Subcutaneous abdominal adipose tissue (tissue), 5 donors: ENCODE measurements at regions not wholly inside any gene's neighbourhood (a gene's known extent, or its start where the extent isn't known, plus 50 kb on each side); places are given as distances from the start of the nearest gene placed in this dataset.

Experiments
- H3K27ac ChIP-seq: one replicate; pipeline ENCODE4 v1.7.0; 2013; ENCODE audit warnings: low read depth, mild to moderate bottlenecking, inconsistent platforms, low read length, moderate library complexity
- H3K27me3 ChIP-seq, 5 donors: one replicate each; pipeline ENCODE4 v1.7.0; 2013; ENCODE audit warnings: low read length in 5 of 5, inconsistent platforms in 1 of 5; ENCODE audit not compliant: control insufficient read depth in 5 of 5, insufficient read depth in 4 of 5
- H3K36me3 ChIP-seq, 5 donors: one replicate each; pipeline ENCODE4 v1.7.0; 2013; ENCODE audit warnings: low read length in 5 of 5; ENCODE audit not compliant: control insufficient read depth in 5 of 5, insufficient read depth in 5 of 5
- H3K4me1 ChIP-seq, 5 donors: one replicate each; pipeline ENCODE4 v1.7.0; 2013; ENCODE audit warnings: low read length in 5 of 5, mild to moderate bottlenecking in 3 of 5, moderate library complexity in 1 of 5; ENCODE audit not compliant: control insufficient read depth in 5 of 5, insufficient read depth in 5 of 5
- H3K4me3 ChIP-seq, 5 donors: one replicate each; pipeline ENCODE4 v1.7.0; 2013; ENCODE audit warnings: low read length in 5 of 5, low read depth in 1 of 5
- H3K9ac ChIP-seq, 5 donors: one replicate each; pipeline ENCODE4 v1.7.0; 2013; ENCODE audit warnings: low read length in 5 of 5, mild to moderate bottlenecking in 4 of 5, moderate library complexity in 3 of 5
- H3K9me3 ChIP-seq, 5 donors: one replicate each; pipeline ENCODE4 v1.7.0; 2013; ENCODE audit warnings: low read length in 5 of 5; ENCODE audit not compliant: control insufficient read depth in 5 of 5
- donor health status: healthy.
- donor health status: healthy.
- donor health status: healthy.
- donor health status: healthy.
- donor health status: healthy.

GRCh38 chr3:72481542-72481941 lies 366.7 kb downstream of the SHQ1 start:
- Histone ChIP-seq H3K36me3 (no peaks in the 10 kb centered on the region), H3K4me3 (no peak overlapping the region), H3K27ac (no peak overlapping the region), H3K9ac (no peak overlapping the region), H3K9me3 (no peaks in the 10 kb centered on the region), H3K4me1 (peaks cover 0 to 18% (median 8%) of the 10 kb centered on the region in 5 donors), H3K27me3 (peaks cover 0 to 3% (median 0%) of the 10 kb centered on the region in 5 donors)

- no peak overlapping the region for H3K9ac ChIP-seq
- no peak overlapping the region for H3K4me3 ChIP-seq
- H3K9me3 ChIP-seq, result no peaks in the 10 kb centered on the region
- no peaks in the 10 kb centered on the region for H3K36me3 ChIP-seq
- H3K27ac ChIP-seq, result no peak overlapping the region
- peaks cover 0 to 3% (median 0%) of the 10 kb centered on the region in 5 donors for H3K27me3 ChIP-seq
- peaks cover 0 to 12% (median 7%) of the 10 kb centered on the region in 5 donors for H3K4me1 ChIP-seq
These were observed 367.9 kb downstream of the SHQ1 start for GRCh38 chr3:72480366-72480765.

DNA sequence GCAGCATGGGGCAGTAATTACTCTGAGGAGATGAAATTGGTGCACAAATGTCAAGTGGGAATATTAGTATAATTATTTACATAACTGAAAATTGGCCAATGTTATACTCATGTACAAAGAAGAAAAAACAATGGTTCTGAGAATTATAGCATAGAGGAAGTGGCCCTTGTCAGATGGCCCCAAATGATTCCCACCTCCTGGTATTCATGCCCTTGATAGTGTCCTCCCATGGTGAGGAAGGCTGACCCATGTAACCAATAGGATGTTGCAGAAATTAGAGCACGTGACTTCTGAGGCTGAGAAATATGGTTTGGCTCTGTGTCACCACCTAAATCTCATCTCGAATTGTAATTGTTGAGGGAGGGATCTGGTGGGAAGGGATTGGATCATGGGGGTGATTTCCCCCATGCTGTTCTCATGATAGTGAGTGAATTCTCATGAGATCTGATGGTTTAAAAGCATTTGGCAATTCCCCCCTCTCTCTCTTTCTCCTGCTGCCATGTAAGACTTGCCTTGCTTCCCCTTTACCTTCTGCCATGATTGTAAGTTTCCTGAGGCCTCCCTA lies 368.5 kb downstream of the SHQ1 start:
- H3K9ac ChIP-seq, result no peak overlapping the region
- peaks cover 0 to 12% (median 6%) of the 10 kb centered on the region in 5 donors for H3K4me1 ChIP-seq
- H3K9me3 ChIP-seq, result no peaks in the 10 kb centered on the region
- peaks cover 0 to 3% (median 0%) of the 10 kb centered on the region in 5 donors for H3K27me3 ChIP-seq
- no peak overlapping the region for H3K4me3 ChIP-seq
- H3K36me3 ChIP-seq, result no peaks in the 10 kb centered on the region
- no peak overlapping the region for H3K27ac ChIP-seq

GRCh38 chr3:72476139-72476483 lies 372.1 kb downstream of the SHQ1 start:
- Histone ChIP-seq H3K4me1 (no peaks in the 10 kb centered on the region), H3K9me3 (no peaks in the 10 kb centered on the region), H3K4me3 (no peak overlapping the region), H3K36me3 (no peaks in the 10 kb centered on the region), H3K9ac (no peak overlapping the region), H3K27ac (no peak overlapping the region), H3K27me3 (peaks cover 0 to 3% (median 0%) of the 10 kb centered on the region in 5 donors)

DNA sequence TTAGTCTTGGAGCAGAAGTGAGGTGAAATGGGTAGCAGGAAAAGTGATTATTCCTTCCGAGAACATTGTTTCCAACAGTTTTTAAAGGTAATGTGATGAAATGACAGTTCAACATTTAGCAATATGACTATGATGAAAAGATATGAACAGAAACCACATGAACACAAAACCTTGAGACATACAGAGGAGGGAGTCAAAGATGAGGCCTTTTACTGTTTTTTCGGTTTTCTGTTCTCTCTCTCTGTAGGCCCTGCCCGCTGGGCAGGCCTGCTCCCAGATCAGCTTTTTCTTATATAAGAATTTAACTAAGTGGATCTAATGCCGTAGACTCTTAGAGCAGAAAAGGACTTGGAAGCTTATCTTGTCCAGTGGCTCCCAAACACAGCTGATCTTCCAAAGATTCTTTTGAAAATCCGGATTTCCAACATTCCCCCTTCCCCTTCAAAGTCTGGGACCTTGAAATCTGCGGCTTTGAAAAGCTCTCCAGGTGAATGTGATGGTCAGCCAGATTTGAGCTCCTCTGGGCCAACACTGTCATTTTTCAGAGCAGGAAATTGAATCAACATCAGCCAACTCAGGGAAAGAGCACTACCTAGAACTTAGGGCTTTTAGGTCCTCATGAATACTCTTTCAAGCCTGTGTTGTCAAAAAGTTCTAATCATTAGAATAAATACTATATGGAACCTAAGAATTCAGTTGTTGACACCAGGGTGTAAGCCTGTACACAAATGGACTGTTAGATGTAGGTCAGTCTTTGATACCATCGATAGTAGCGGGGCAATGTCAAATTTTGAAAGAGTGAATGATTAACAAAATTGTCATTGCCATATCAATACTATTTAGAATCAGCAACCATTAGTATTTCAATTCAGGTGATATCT lies 372.7 kb downstream of the SHQ1 start:
- Histone ChIP-seq H3K4me3 (no peak overlapping the region), H3K27ac (no peak overlapping the region), H3K9ac (no peak overlapping the region), H3K27me3 (peaks cover 0 to 3% (median 0%) of the 10 kb centered on the region in 5 donors), H3K36me3 (no peaks in the 10 kb centered on the region), H3K4me1 (no peaks in the 10 kb centered on the region), H3K9me3 (no peaks in the 10 kb centered on the region)

- peaks cover 0 to 3% (median 0%) of the 10 kb centered on the region in 5 donors for H3K27me3 ChIP-seq
- no peaks in the 10 kb centered on the region for H3K9me3 ChIP-seq
- no peak overlapping the region for H3K9ac ChIP-seq
- H3K4me3 ChIP-seq, result no peak overlapping the region
- no peaks in the 10 kb centered on the region for H3K4me1 ChIP-seq
- H3K27ac ChIP-seq, result no peak overlapping the region
- H3K36me3 ChIP-seq, result no peaks in the 10 kb centered on the region
These were observed 373.5 kb downstream of the SHQ1 start for GRCh38 chr3:72474775-72475174.

- peaks cover 0 to 3% (median 0%) of the 10 kb centered on the region in 5 donors for H3K27me3 ChIP-seq
- H3K4me3 ChIP-seq, result no peak overlapping the region
- no peaks in the 10 kb centered on the region for H3K9me3 ChIP-seq
- no peak overlapping the region for H3K9ac ChIP-seq
- H3K4me1 ChIP-seq, result no peaks in the 10 kb centered on the region
- H3K27ac ChIP-seq, result no peak overlapping the region
- H3K36me3 ChIP-seq, result no peaks in the 10 kb centered on the region
These were observed 375.1 kb downstream of the SHQ1 start for GRCh38 chr3:72473156-72473555.

GRCh38 chr3:72470904-72471417 lies 377.3 kb downstream of the SHQ1 start:
- Histone ChIP-seq H3K27me3 (peaks cover 0 to 5% (median 0%) of the 10 kb centered on the region in 5 donors), H3K4me1 (no peaks in the 10 kb centered on the region), H3K36me3 (no peaks in the 10 kb centered on the region), H3K9ac (no peak overlapping the region), H3K27ac (no peak overlapping the region), H3K9me3 (no peaks in the 10 kb centered on the region), H3K4me3 (no peak overlapping the region)

DNA sequence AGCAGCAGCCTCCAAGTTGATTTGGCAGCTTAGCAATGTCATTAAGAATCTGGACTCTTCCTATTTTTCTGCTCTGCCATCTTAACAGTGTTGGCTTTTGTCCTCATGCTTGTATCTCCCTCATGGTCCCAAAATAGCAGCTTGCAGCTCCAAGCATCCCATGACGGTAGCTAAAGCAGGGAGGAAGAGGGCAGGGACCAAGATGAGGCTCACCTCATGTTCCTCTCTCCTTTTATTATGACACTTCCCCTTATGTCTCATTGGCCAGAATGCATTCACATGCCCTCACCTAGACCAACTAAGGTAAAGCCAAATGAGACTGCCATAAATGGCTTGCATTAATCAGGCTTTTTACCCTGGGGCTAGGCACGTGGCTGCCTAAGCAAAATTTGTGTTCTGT lies 382.4 kb downstream of the SHQ1 start:
- no peak overlapping the region for H3K9ac ChIP-seq
- H3K27me3 ChIP-seq, result peaks cover 0 to 12% (median 4%) of the 10 kb centered on the region in 5 donors
- H3K4me1 ChIP-seq, result peaks cover 0 to 10% (median 7%) of the 10 kb centered on the region in 5 donors
- H3K4me3 ChIP-seq, result no peak overlapping the region
- H3K27ac ChIP-seq, result no peak overlapping the region
- H3K36me3 ChIP-seq, result no peaks in the 10 kb centered on the region
- no peaks in the 10 kb centered on the region for H3K9me3 ChIP-seq

GRCh38 chr3:72463083-72463482 lies 385.2 kb downstream of the SHQ1 start:
- H3K27me3 ChIP-seq, result peaks cover 0 to 12% (median 7%) of the 10 kb centered on the region in 5 donors
- no peak overlapping the region for H3K4me3 ChIP-seq
- no peak overlapping the region for H3K27ac ChIP-seq
- H3K36me3 ChIP-seq, result no peaks in the 10 kb centered on the region
- no peak overlapping the region for H3K9ac ChIP-seq
- H3K4me1 ChIP-seq, result peaks cover 0 to 10% (median 7%) of the 10 kb centered on the region in 5 donors
- H3K9me3 ChIP-seq, result no peaks in the 10 kb centered on the region
